ENCODE measurements at regions not wholly inside any gene's neighbourhood (a gene's known extent, or its start where the extent isn't known, plus 50 kb on each side); places are given as distances from the start of the nearest gene placed in this dataset.

- intact Hi-C loops (cut with DNase I), result no loop called here
- Histone ChIP-seq H3K27ac (no peak overlapping the region), H3K4me3 (no peak overlapping the region), H3K27me3 (replicated peaks; ENCODE audit: insufficient read depth) (no peaks in the 10 kb centered on the region), H3K4me1 (replicated peaks) (no peaks in the 10 kb centered on the region), H3K9me3 (no peaks in the 10 kb centered on the region), H3K36me3 (no peaks in the 10 kb centered on the region)
- no peak for DNase-seq (ENCODE audit: low spot score)
- TF ChIP-seq POLR2A (IDR thresholded peaks at IDR 0.05) (no peak), POLR2AphosphoS5 (IDR thresholded peaks at IDR 0.05) (no peak), CTCF (IDR thresholded peaks at IDR 0.05) (no peak)
- 48% methylated on average over 8 of the region's 8 CpGs for WGBS
Measured at GRCh38 chr2:239495791-239496233, 95.0 kb upstream of the HDAC4 start.

- Histone ChIP-seq H3K4me3 (no peak overlapping the region), H3K27me3 (replicated peaks; ENCODE audit: insufficient read depth) (no peaks in the 10 kb centered on the region), H3K27ac (no peak overlapping the region), H3K4me1 (replicated peaks) (no peaks in the 10 kb centered on the region), H3K9me3 (no peaks in the 10 kb centered on the region), H3K36me3 (no peaks in the 10 kb centered on the region)
- no peak for DNase-seq (ENCODE audit: low spot score)
- WGBS, result 88% methylated on average over 4 of the region's 4 CpGs
- intact Hi-C loops (cut with DNase I), result no loop called here
- no peak for TF ChIP-seq CTCF (IDR thresholded peaks at IDR 0.05)
- TF ChIP-seq POLR2A (IDR thresholded peaks at IDR 0.05), result no peak
- TF ChIP-seq POLR2AphosphoS5 (IDR thresholded peaks at IDR 0.05), result no peak
Measured at GRCh38 chr2:239495175-239495574, 94.4 kb upstream of the HDAC4 start.

GRCh38 chr2:239494578-239494977 lies 93.8 kb upstream of the HDAC4 start:
- no peaks in the 10 kb centered on the region for H3K36me3 ChIP-seq
- DNase-seq (ENCODE audit: low spot score), result no peak
- no peaks in the 10 kb centered on the region for H3K4me1 ChIP-seq (replicated peaks)
- no peaks in the 10 kb centered on the region for H3K9me3 ChIP-seq
- TF ChIP-seq POLR2AphosphoS5 (IDR thresholded peaks at IDR 0.05), result no peak
- TF ChIP-seq CTCF (IDR thresholded peaks at IDR 0.05), result no peak
- TF ChIP-seq POLR2A (IDR thresholded peaks at IDR 0.05), result no peak
- H3K27me3 ChIP-seq (replicated peaks; ENCODE audit: insufficient read depth), result no peaks in the 10 kb centered on the region
- H3K27ac ChIP-seq, result no peak overlapping the region
- no peak overlapping the region for H3K4me3 ChIP-seq
- 73% methylated on average over 3 of the region's 3 CpGs for WGBS
- intact Hi-C loops (cut with DNase I), result no loop called here

DNA sequence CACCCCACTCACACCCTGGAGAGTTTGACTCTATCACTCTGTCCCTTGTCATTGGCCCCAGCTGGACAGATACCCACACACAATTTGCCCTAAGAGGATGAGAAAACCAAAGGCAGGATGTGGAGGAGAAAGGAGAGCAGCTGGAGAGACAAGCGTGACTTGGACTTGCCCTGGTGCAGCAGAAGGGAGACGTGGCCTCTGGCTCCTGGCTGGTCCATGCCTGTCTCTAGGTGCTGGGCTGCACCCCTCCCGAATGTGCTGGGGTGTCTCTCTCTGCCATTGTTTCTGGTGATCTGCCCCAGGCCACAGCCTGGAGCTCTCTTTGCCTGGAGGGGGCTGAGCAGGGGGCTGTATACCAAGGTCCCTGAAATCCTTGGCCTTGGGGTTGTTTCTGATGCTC lies 88.7 kb upstream of the HDAC4 start:
- H3K27me3 ChIP-seq (replicated peaks; ENCODE audit: insufficient read depth), result no peaks in the 10 kb centered on the region
- no peak for TF ChIP-seq POLR2A (IDR thresholded peaks at IDR 0.05)
- no peak for TF ChIP-seq CTCF (IDR thresholded peaks at IDR 0.05)
- no peak for DNase-seq (ENCODE audit: low spot score)
- no peaks in the 10 kb centered on the region for H3K36me3 ChIP-seq
- H3K9me3 ChIP-seq, result no peaks in the 10 kb centered on the region
- no peak overlapping the region for H3K27ac ChIP-seq
- intact Hi-C loops (cut with DNase I), result no loop called here
- no peak overlapping the region for H3K4me3 ChIP-seq
- no peaks in the 10 kb centered on the region for H3K4me1 ChIP-seq (replicated peaks)
- WGBS, result 78% methylated on average over 3 of the region's 3 CpGs

- no peaks in the 10 kb centered on the region for H3K4me1 ChIP-seq (replicated peaks)
- intact Hi-C loops (cut with DNase I), result no loop called here
Measured at GRCh38 chr2:239488125-239488524, 87.3 kb upstream of the HDAC4 start.

More at GRCh38 chr2:239488125-239488524, 87.3 kb upstream of the HDAC4 start:
- no peak overlapping the region for H3K4me3 ChIP-seq
- no peaks in the 10 kb centered on the region for H3K9me3 ChIP-seq
- no peaks in the 10 kb centered on the region for H3K27me3 ChIP-seq (replicated peaks; ENCODE audit: insufficient read depth)
- H3K27ac ChIP-seq, result no peak overlapping the region
- 79% methylated on average over 8 of the region's 8 CpGs for WGBS
- no peak for TF ChIP-seq POLR2A (IDR thresholded peaks at IDR 0.05)
- TF ChIP-seq POLR2AphosphoS5 (IDR thresholded peaks at IDR 0.05), result no peak
- no peak for TF ChIP-seq CTCF (IDR thresholded peaks at IDR 0.05)
- no peak for DNase-seq (ENCODE audit: low spot score)
- H3K36me3 ChIP-seq, result no peaks in the 10 kb centered on the region
